H1 (cell line): ENCODE measurements at regions not wholly inside any gene's neighbourhood (a gene's known extent, or its start where the extent isn't known, plus 50 kb on each side); places are given as distances from the start of the nearest gene placed in this dataset.

Experiments
- CHD1 ChIP-seq: IDR thresholded peaks from 2 replicates; pipeline ENCODE4 v1.6.1; 2012; ENCODE audit warnings: low read depth, low read length, improper control_type of control experiment
- GTF2F1 ChIP-seq: IDR thresholded peaks from 2 replicates; pipeline ENCODE4 v1.6.1; 2012; ENCODE audit warnings: low read depth, low read length, improper control_type of control experiment, borderline replicate concordance
- HDAC6 ChIP-seq: IDR thresholded peaks from one replicate; pipeline ENCODE4 v1.7.1; 2012; ENCODE audit warnings: low read depth, mild to moderate bottlenecking, inconsistent platforms, low read length, moderate library complexity
- SIN3A ChIP-seq, 2 experiments: IDR thresholded peaks in 1 of 2; conservative IDR thresholded peaks in 1 of 2; 2 replicates each; pipeline ENCODE4 v1.6.1; 2011 to 2012; ENCODE audit warnings: low read length in 2 of 2, improper control_type of control experiment in 1 of 2, low read depth in 1 of 2, mild to moderate bottlenecking in 1 of 2
- SIX5 ChIP-seq: IDR thresholded peaks from 2 replicates; pipeline ENCODE4 v1.6.1; 2011; ENCODE audit warnings: mild to moderate bottlenecking, low read depth, low read length
- SRF ChIP-seq: IDR thresholded peaks from 2 replicates; pipeline ENCODE4 v1.6.1; 2011; ENCODE audit warnings: mild to moderate bottlenecking, low read depth, low read length, moderate library complexity
- YY1 ChIP-seq: IDR thresholded peaks from 2 replicates; pipeline ENCODE4 v1.6.1; 2011; ENCODE audit warnings: low read depth, mild to moderate bottlenecking, low read length

- TF ChIP-seq SRF (no peak), GTF2F1 (no peak), HDAC6 (no peak), SIN3A (conservative IDR thresholded peaks at IDR 0.05 in 1 of 2, IDR thresholded peaks at IDR 0.05 in 1 of 2; ENCODE audit: low read depth in 1 of 2, low read length in 2 of 2) (no peak), SIX5 (no peak), CHD1 (no peak), YY1 (no peak)
Observed at GRCh38 chr4:63729519-63729918, 679.7 kb downstream of the TECRL start (continued).
